ENCODE measurements at regions not wholly inside any gene's neighbourhood (a gene's known extent, or its start where the extent isn't known, plus 50 kb on each side); places are given as distances from the start of the nearest gene placed in this dataset.

DNA sequence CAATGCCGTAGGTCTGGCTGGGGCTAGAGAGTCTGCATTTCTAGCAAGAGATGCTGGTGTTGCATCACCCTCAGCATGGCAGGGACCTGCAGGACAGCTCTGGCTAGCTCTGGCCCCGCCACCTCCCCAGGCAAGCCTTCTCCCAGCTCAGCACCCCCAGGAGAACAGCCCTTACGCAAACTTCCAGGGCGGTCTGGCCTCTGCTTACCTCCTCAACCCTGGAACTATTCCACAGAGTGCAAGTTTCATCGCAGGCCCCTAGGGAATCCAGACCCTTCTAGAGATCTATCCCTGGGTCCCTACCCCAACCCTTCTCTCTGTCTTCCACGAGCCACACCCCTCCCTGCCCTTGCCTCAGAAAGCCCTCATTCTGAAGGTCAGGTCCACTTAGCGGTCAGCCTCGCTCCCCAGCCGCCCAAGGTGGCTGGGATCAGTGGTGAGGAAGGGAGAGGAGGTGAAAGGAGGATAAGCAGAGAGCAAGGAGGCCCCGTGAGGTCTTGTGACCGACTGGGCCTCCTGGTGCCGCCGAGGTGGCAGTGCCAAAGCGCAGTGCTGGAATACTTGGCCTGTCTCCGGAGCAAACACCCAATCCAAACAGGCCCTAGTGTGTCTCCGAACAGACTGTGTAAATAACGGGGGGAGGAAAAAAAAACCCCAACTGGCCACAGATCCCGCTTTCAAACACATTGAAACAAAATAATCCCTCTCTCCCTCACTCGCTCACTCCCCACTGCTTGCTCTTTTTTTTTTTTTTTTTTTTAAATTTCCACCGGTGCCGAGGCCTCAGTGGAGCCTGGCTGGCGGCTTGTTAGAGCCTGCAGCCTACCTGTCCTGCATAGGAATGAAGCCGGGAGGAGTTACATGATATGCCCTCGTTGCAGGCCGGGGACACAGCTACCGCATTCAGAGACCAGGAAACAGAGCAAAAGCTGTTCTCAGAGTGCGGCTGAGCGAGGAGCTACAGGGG is 380.9 kb downstream of the SOX9 start:
- Histone ChIP-seq H3K4me3 (no peak overlapping the region), H3K27ac (peak overlapping the region in 11 of 21 experiments; percentile 12 to 75 (median 58))

DNA sequence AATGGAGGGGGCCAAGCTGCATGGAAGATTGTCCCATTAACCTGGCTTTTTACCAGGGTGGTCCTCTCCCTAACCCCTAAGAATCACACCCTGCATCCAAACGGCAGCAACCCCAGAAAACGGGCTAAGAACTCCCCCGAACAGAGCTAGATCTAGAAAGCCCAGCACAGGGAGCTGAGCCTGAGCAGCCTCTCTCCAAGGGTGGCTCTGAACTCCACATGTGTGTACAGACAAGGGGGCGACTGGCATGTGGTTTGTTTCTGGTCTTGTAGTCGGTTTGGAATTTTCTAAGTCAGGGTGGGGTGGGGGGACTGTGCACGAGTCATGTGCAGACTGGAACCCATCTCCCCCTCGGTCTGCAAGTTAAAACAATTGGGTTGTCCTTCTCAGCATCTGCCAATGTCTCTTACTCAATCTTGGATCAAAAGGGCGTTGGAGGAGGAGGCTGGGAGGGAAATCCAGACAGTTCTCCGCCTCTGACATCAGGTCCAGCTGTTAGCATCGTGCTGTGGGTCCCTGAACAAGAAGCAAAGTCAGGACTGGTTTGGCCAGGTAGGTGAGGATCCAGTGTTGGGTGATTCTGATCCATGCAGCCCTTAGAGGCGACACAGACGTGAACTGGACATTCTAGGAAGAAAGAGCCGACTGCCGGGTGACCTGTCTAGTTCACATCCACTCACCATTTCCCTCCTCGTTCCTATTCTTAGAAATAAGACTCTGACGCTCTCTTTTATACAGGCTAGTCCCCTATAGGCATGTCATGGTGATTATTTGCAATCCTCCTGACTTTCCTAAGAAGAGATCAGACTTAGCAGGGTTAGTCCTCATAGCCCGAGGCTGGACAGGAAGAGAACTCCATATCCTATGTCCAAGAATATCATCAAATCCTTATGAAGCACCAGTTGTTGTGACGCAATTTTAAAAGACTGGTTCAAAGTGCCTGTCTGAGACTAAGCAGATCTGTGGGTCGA is 381.8 kb downstream of the SOX9 start:
- peak overlapping the region in 6 of 21 experiments; percentile 0 to 75 (median 38) for H3K27ac ChIP-seq
- no peak overlapping the region for H3K4me3 ChIP-seq

DNA sequence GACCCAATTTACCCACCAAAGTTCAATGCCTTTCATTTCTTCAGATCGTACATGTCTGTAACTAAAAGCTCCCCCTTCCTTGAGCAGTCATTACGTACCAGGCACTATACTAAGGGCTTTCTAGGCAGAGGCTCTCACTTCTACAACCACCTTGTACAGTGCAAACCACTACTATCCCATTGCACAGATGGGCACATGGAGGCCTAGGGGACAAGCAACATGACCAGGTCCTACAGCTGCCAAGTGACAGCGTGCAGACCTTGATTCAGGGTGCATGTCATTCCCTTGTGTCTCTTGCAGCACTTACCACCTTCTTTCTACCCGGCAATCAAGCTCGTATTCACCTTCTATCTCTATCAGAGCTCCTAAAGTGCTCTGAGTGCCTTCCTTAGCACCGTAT is 382.7 kb downstream of the SOX9 start:
- no peak overlapping the region for H3K27ac ChIP-seq
- no peak overlapping the region for H3K4me3 ChIP-seq

DNA sequence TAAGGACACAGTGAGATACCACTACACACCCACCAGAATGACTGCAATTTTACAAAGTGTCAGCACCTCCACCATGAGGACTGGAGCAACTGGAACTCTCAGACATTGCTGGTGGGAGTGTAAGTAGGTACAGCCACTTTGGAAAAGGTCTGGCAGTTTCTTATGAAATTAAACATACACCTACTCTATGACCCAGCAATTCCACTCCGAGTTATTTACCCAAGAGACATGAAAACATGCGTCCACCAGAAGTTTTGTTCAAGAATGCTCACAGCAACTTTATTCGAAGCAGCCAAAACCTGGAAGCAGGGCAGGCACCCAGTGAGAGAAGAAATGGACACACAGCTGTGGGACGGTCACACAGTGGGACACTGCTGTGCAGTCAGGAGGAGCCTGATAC is 384.0 kb downstream of the SOX9 start:
- H3K27ac ChIP-seq: no peak overlapping the region
- H3K4me3 ChIP-seq: no peak overlapping the region

DNA sequence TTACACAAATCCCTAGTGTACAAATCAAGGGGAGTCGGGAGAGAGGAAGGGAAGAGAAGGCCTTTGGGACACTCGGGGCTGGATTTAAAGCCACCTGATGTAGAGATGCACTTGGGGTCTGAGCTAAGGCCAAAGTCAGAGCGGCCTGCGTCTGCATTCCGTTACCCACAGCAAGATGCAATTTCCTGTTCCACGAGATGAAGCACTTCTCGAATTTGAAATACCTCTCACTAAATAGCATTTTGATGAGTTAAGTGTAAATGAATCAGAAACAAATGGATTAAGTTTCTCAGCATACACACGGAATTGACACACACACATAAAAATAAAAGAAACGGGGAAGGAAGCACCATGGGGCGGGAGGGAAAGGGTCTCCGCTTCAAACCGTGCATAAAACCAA is 386.0 kb downstream of the SOX9 start:
- H3K27ac ChIP-seq: no peak overlapping the region
- no peak overlapping the region for H3K4me3 ChIP-seq

DNA sequence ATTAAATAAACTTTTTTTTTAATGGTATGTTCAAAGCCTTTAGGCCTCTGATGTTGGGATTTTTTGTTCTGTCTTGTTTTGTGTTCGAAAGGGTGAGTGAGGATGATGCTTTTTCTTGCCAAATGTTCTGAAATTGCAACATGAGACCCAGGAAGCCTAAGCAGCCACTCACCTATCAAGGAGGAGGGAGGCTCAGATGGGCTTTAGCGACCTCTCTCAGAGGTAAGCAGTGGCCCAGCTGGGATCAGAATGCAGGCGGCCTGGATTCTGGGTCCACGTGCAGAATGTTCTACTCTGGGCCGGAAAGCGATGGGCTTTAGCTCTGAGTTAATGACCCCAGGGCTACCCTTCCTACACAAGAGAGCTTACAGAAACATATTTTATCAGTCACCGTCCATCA is 386.6 kb downstream of the SOX9 start:
- H3K27ac ChIP-seq: no peak overlapping the region
- no peak overlapping the region for H3K4me3 ChIP-seq

DNA sequence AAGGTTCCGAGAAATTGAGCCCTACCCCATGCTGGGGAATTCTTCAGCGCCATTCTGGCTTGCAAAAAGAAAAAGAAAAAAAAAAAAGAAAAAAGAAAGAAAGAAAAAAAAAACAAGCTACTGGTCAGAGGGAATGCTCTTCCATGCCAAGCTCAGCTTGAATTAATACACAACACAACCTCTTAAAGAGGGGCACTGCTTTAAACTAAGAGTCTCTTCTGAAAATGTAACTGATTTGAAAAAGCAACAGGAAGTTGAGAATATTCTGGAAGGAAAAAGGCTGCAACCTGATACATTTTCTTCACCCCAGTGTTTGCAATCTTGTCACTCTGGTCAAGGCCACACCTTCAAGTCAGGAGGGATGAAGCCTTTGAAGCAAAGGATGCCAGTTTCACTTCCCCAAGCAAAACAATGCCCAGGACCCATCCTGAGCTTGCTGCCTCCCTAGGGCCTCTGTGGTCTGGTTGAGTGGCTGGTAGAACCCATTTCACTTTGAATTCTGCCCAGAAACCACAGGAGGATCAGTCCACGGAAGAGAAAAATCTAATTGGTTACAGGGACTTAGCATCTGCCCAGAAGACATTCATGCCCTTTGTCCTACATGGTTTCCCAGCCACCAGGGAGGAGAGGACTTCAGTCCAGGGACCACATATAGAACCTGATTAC is 389.7 kb downstream of the SOX9 start:
- no peak overlapping the region for H3K4me3 ChIP-seq
- no peak overlapping the region for H3K27ac ChIP-seq

DNA sequence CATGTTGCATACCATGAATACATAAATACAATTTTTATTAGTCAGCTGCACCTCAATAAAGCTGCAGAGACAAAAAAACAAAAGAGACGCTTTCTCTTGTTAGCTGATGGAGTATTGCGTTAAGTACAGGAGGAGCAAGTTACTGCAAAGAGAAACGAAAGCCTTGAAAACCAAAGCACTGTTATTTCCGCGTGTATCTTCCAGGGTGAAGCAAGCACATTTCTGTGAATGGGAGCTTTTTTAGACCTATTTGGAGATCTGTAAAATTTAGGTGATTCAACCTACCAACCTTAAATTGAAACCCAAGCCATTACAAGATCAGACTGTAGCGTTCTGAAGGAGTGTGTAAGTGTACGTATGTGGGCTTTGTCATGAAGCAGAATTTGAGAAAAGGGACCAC is 390.4 kb downstream of the SOX9 start:
- Histone ChIP-seq H3K4me3 (no peak overlapping the region), H3K27ac (no peak overlapping the region)

DNA sequence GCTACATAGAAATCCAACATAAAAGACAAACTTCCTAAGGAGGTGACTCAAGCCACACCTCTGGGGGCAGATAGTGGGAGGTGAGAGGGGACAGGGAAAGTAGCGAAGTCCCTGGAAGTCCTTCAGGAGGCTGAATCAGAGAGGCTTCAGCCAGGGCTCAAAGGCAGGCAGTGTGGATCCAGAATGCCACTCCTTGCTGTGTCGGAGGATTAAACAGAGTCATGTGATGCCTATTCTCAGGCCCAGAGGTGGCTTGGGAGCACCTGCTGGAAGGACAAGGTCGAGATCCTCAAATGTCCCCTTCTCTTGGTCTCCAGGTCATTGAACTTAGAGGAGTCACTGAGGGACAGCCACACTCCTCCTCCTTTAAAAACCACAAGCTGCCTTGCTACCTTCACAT is 391.1 kb downstream of the SOX9 start:
- no peak overlapping the region for H3K4me3 ChIP-seq
- no peak overlapping the region for H3K27ac ChIP-seq

DNA sequence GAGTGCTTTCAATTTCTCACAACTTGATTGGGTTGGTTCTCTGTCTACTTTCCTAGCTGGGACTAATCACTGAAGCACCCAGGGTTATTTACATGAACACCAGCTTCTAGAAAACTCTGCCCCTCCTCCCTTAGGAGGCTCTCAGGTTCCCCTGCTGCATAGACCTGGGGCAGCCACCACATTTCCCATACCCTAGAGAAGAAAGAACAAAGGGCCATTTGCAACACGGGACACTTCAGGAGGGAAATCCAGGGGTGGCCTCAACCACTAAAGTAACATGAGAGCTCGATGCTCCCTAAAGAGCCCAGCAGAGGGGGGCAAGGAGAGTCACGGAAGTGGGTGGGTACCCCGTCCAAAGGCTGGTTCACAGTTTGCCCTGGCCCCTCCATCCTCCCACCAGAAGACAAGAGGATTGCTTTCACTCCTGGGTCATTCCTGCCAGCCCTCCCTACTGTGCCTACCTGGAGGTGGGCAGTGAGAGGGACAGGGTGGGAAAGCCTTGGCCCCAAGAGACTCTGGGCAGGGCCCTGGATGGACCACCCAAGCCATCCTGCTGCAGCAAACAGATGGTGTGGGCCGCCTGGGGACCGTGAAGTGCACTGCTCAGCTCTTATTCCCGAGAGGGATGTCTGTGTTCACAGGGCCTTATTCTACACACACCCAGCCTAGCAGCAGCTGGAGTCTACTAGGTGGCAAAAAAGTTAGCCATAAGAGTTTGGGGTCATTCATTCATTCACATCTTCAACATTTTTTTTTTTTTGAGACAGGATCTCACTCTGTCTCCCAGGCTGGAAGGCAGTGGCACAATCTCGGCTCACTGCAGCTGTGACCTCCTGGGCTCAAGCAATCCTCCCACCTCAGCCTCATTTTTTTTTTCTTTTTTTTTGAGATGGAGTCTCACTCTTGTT is 392.1 kb downstream of the SOX9 start:
- Histone ChIP-seq H3K27ac (no peak overlapping the region), H3K4me3 (no peak overlapping the region)

DNA sequence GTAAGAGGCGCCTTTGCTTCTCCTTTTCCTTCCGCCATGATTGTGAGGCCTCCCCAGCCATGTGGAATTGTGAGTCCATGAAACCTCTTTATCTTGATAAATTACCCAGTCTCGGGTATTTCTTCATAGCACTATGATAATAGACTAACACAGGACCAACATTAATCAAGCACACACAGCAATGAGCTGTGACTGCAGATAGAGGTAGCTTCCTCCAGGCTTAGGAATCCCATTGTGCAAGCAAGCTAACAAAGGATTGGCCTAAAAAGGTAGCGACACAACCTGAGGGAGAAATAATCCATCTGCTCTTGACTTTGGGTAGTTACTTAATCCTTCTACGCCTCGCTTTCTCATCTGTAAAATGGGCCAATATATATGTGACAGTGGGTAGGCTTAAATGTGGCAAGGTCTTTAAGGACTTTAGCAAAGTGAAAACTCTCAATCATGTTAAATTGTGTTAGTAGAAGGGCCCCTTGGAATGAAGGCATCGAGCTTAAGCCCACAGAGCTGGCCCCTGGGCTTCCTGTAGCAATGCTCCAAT is 393.6 kb downstream of the SOX9 start:
- Histone ChIP-seq H3K27ac (no peak overlapping the region), H3K4me3 (no peak overlapping the region)

DNA sequence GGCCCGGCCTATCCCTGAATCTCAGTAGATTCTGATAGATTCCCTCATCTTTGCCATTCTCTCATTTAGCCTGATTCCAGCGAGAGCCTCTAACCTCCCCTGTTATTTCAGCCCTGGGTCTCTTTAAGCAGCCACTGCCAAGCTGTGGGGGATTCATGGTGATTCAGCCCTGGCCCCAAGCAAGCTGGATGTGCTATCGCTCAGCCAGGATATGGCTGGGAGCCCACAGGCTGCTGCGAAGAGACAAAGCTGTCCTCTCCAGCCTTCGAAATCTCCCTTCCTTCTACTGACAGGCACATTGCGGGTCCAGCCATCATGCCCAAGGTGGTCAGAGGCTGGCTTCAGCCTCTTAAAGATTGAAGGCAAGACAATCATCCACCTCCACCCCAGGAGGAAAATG is 394.1 kb downstream of the SOX9 start:
- no peak overlapping the region for H3K4me3 ChIP-seq
- peak overlapping the region in 1 of 21 experiments; percentile 46 for H3K27ac ChIP-seq

DNA sequence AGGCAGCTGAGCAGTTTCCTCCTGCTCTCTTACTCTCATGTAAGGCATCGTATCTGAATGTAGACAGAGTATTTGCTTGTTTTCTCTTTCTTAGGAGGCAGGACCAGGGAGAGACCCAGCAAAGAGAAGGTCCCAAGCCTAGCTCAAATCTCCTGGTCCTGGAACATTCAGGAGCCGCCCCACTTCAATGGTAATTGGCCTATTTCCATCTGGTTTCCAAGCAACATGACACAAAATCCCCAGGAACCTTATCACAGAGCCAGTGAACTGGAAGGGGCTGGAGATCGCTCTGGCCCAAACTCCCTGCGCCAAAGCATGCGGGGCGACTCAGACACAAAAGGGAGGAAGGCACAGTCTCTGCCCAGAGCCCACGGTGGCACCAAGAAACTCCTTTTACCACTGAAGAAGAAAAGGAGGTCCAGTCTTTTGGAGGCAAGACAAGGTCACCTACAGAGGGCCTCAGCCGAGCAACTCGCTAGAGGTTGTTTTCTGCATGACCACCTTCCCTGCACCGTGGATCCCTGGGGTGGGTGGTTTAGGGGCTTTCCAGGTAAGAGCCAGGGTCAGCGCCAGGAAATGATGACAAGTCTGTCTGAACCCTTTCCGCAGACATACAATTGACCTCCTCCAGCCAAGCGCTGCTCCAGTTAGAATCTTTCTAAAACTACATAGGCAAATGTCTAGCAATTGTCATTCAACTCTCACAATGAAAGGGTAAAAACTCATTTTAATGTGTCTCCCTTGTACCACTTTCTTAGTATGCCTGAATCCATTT is 394.7 kb downstream of the SOX9 start:
- Histone ChIP-seq H3K4me3 (no peak overlapping the region), H3K27ac (peak overlapping the region in 1 of 21 experiments; percentile 46)

DNA sequence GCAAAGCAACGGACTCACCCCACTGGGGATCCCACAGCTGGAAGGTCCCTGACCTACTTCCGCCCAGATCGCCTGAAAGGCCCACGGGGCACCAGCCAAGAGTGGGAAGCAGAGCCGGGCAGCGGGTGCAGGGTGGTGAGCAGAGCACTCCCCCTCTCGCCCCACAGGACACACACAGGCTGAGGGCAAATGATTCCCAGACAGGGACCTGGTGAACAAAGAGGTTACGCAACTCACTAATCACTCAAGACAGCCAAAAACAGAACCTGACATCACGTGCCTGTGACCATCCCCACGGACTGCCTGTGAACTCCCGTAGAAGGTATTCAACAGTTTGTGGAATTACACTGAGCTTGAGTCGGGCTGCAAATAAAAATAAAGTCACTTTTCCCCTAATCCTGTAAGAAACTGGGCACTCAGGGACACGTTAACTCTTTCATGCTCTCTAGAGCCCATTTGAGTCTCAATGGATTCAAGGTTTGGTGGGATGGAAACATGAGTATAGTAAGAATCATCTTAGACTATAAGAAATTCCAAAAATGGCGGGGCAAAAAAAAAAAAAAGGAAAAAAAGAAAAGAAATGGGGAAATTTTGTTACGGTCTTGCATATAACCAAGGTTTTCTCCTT is 396.1 kb downstream of the SOX9 start:
- H3K27ac ChIP-seq: no peak overlapping the region
- H3K4me3 ChIP-seq: no peak overlapping the region

DNA sequence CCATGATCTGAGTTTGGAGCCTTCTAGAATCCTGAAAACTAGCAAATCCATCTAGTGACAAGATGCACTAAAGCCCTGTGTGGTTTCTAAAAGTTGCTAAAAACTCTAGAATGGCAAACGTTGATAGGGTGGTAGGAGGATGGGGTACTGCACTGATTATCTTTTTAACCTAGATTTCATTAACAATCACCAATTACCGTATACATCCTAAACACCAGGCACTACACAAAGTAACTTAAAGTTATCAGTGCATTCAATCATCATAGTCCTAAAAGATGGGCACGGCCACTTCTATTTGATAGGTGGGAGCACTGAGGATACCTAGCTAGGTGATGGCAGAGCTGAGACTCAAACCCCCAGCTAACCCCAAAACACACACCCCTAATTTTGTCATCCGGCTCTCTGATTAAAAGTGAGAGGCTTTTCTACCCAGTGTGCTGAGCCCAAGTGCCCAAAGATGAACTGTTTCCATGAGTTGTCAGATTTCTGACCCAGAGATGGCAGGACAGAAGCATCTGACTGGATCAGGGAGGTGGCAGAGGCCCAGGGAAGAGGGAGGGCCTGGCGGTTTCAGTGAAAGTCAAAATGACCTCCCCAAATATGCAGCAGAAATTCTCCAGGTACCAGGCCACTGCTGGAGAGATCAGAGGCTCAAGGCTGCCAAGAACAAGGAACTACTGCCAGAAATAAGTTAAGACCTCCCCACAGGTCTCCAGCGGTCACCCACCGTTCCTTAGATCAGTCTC is 396.8 kb downstream of the SOX9 start:
- H3K4me3 ChIP-seq: no peak overlapping the region
- no peak overlapping the region for H3K27ac ChIP-seq

DNA sequence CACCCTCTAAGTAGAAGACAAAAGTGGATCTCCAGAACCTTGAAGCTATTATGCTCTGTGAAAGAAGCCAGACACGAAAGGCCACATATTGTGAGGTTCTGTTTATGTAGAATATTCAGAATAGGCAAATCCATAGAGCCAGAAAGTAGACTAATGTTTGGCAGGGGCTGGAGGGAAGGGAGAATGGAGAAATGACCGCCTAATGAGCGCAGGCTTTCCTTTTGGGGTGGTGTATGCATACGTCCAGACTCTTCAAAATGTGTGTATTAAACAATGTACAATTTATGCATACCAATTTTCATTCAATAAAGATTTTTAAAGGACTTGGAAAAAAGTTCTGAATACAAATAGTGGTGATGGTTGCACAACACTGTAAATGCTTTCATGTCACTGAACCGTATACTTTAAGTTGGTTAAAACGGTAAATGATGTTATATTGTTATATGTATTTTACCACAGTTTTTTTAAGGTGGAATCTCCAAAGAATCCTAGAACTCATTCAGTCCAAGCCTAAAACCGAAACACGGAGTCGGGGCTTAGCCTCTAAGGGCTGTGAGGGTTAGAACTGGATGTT is 397.4 kb downstream of the SOX9 start:
- H3K27ac ChIP-seq: no peak overlapping the region
- no peak overlapping the region for H3K4me3 ChIP-seq
